ENCODE measurements at regions not wholly inside any gene's neighbourhood (a gene's known extent, or its start where the extent isn't known, plus 50 kb on each side); places are given as distances from the start of the nearest gene placed in this dataset.

DNA sequence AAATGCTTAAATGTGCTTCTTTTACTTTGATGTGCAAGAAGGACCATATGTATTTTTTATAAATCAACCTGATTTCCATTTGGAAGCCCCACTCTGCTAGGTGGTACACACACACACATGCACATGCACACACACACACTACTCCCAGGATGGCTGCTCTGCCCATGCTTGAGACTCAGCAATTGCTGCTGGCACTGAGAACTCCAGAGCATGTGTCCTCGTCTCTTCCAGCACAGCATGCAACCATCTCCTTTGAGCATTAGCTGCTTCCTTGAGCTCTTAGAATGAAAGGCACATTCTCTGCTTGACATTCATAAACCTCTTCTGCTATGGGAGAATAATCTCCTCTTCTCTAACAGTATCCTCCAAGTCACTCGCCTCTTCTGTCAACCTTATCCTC lies 115.9 kb downstream of the FEM1C start:
- TF ChIP-seq, protein P1, sequence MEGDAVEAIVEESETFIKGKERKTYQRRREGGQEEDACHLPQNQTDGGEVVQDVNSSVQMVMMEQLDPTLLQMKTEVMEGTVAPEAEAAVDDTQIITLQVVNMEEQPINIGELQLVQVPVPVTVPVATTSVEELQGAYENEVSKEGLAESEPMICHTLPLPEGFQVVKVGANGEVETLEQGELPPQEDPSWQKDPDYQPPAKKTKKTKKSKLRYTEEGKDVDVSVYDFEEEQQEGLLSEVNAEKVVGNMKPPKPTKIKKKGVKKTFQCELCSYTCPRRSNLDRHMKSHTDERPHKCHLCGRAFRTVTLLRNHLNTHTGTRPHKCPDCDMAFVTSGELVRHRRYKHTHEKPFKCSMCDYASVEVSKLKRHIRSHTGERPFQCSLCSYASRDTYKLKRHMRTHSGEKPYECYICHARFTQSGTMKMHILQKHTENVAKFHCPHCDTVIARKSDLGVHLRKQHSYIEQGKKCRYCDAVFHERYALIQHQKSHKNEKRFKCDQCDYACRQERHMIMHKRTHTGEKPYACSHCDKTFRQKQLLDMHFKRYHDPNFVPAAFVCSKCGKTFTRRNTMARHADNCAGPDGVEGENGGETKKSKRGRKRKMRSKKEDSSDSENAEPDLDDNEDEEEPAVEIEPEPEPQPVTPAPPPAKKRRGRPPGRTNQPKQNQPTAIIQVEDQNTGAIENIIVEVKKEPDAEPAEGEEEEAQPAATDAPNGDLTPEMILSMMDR (conservative IDR thresholded peaks at IDR 0.05 in 1 of 2, IDR thresholded peaks at IDR 0.05 in 1 of 2; ENCODE audit: extremely low read depth in 1 of 2, insufficient read depth in 1 of 2, low read depth in 1 of 2, low read length in 2 of 2): no peak
- TF ChIP-seq EZH2 (IDR thresholded peaks at IDR 0.05; ENCODE audit: borderline replicate concordance, low read length): no peak

All from mammary epithelial cell (primary cell).